ENCODE measurements at regions not wholly inside any gene's neighbourhood (a gene's known extent, or its start where the extent isn't known, plus 50 kb on each side); places are given as distances from the start of the nearest gene placed in this dataset.
"Not testable (repeated sequence)": the region's sequence is repeated elsewhere in the genome, so short reads cannot be mapped to it uniquely, and the experiment has no call there.

- H3K27ac ChIP-seq (ENCODE audit: low read length); H3K9ac ChIP-seq (ENCODE audit: low read length in 2 of 2); H3K36me3 ChIP-seq (ENCODE audit: control insufficient read depth in 2 of 2, insufficient read depth in 2 of 2, low read length in 2 of 2); H3K4me3 ChIP-seq (ENCODE audit: low read length in 2 of 2); H3K27me3 ChIP-seq (ENCODE audit: control insufficient read depth in 1 of 2, insufficient read depth in 2 of 2, low read length in 2 of 2); H3K4me1 ChIP-seq (ENCODE audit: control insufficient read depth, insufficient read depth, low read length): not testable (repeated sequence)
- H3K9me3 ChIP-seq (ENCODE audit: control insufficient read depth in 2 of 2, low read length in 2 of 2) = peaks cover 8 to 13% of the 10 kb centered on the region in 2 donors
Measured at GRCh38 chr18:72958195-72958594, 90.4 kb upstream of the NETO1 start.

- H3K4me3 ChIP-seq (ENCODE audit: low read length in 2 of 2) = no peak overlapping the region
- H3K27ac ChIP-seq (ENCODE audit: low read length) = no peak overlapping the region
- no peaks in the 10 kb centered on the region for H3K36me3 ChIP-seq (ENCODE audit: control insufficient read depth in 2 of 2, insufficient read depth in 2 of 2, low read length in 2 of 2)
- no peaks in the 10 kb centered on the region for H3K27me3 ChIP-seq (ENCODE audit: control insufficient read depth in 1 of 2, insufficient read depth in 2 of 2, low read length in 2 of 2)
- no peaks in the 10 kb centered on the region for H3K9me3 ChIP-seq (ENCODE audit: control insufficient read depth in 2 of 2, low read length in 2 of 2)
- no peaks in the 10 kb centered on the region for H3K4me1 ChIP-seq (ENCODE audit: control insufficient read depth, insufficient read depth, low read length)
- no peak overlapping the region for H3K9ac ChIP-seq (ENCODE audit: low read length in 2 of 2)
Measured at GRCh38 chr18:72948439-72948838, 80.7 kb upstream of the NETO1 start.

- H3K9ac ChIP-seq (ENCODE audit: low read length in 2 of 2) = no peak overlapping the region
- no peaks in the 10 kb centered on the region for H3K36me3 ChIP-seq (ENCODE audit: control insufficient read depth in 2 of 2, insufficient read depth in 2 of 2, low read length in 2 of 2)
- no peaks in the 10 kb centered on the region for H3K9me3 ChIP-seq (ENCODE audit: control insufficient read depth in 2 of 2, low read length in 2 of 2)
- H3K27ac ChIP-seq (ENCODE audit: low read length) = no peak overlapping the region
- no peak overlapping the region for H3K4me3 ChIP-seq (ENCODE audit: low read length in 2 of 2)
- no peaks in the 10 kb centered on the region for H3K4me1 ChIP-seq (ENCODE audit: control insufficient read depth, insufficient read depth, low read length)
- no peaks in the 10 kb centered on the region for H3K27me3 ChIP-seq (ENCODE audit: control insufficient read depth in 1 of 2, insufficient read depth in 2 of 2, low read length in 2 of 2)
Measured at GRCh38 chr18:72942766-72943165, 75.0 kb upstream of the NETO1 start.

- H3K9ac ChIP-seq (ENCODE audit: low read length in 2 of 2) = no peak overlapping the region
- H3K27ac ChIP-seq (ENCODE audit: low read length) = no peak overlapping the region
- no peaks in the 10 kb centered on the region for H3K4me1 ChIP-seq (ENCODE audit: control insufficient read depth, insufficient read depth, low read length)
- H3K4me3 ChIP-seq (ENCODE audit: low read length in 2 of 2) = no peak overlapping the region
- H3K36me3 ChIP-seq (ENCODE audit: control insufficient read depth in 2 of 2, insufficient read depth in 2 of 2, low read length in 2 of 2) = no peaks in the 10 kb centered on the region
- no peaks in the 10 kb centered on the region for H3K27me3 ChIP-seq (ENCODE audit: control insufficient read depth in 1 of 2, insufficient read depth in 2 of 2, low read length in 2 of 2)
- no peaks in the 10 kb centered on the region for H3K9me3 ChIP-seq (ENCODE audit: control insufficient read depth in 2 of 2, low read length in 2 of 2)
Measured at GRCh38 chr18:72940986-72941385, 73.2 kb upstream of the NETO1 start.

GRCh38 chr18:72940509-72940908 is 72.7 kb upstream of the NETO1 start:
- no peak overlapping the region for H3K27ac ChIP-seq (ENCODE audit: low read length)
- H3K4me3 ChIP-seq (ENCODE audit: low read length in 2 of 2) = no peak overlapping the region
- no peaks in the 10 kb centered on the region for H3K27me3 ChIP-seq (ENCODE audit: control insufficient read depth in 1 of 2, insufficient read depth in 2 of 2, low read length in 2 of 2)
- no peaks in the 10 kb centered on the region for H3K9me3 ChIP-seq (ENCODE audit: control insufficient read depth in 2 of 2, low read length in 2 of 2)
- H3K4me1 ChIP-seq (ENCODE audit: control insufficient read depth, insufficient read depth, low read length) = no peaks in the 10 kb centered on the region
- H3K36me3 ChIP-seq (ENCODE audit: control insufficient read depth in 2 of 2, insufficient read depth in 2 of 2, low read length in 2 of 2) = no peaks in the 10 kb centered on the region
- no peak overlapping the region for H3K9ac ChIP-seq (ENCODE audit: low read length in 2 of 2)

- no peaks in the 10 kb centered on the region for H3K36me3 ChIP-seq (ENCODE audit: control insufficient read depth in 2 of 2, insufficient read depth in 2 of 2, low read length in 2 of 2)
- H3K4me3 ChIP-seq (ENCODE audit: low read length in 2 of 2) = no peak overlapping the region
- H3K27ac ChIP-seq (ENCODE audit: low read length) = no peak overlapping the region
- no peak overlapping the region for H3K9ac ChIP-seq (ENCODE audit: low read length in 2 of 2)
- no peaks in the 10 kb centered on the region for H3K9me3 ChIP-seq (ENCODE audit: control insufficient read depth in 2 of 2, low read length in 2 of 2)
- H3K27me3 ChIP-seq (ENCODE audit: control insufficient read depth in 1 of 2, insufficient read depth in 2 of 2, low read length in 2 of 2) = no peaks in the 10 kb centered on the region
- H3K4me1 ChIP-seq (ENCODE audit: control insufficient read depth, insufficient read depth, low read length) = no peaks in the 10 kb centered on the region
Measured at GRCh38 chr18:72935744-72936143, 68.0 kb upstream of the NETO1 start.

- peaks cover 0 to 4% of the 10 kb centered on the region in 2 donors for H3K9me3 ChIP-seq (ENCODE audit: control insufficient read depth in 2 of 2, low read length in 2 of 2)
- no peaks in the 10 kb centered on the region for H3K4me1 ChIP-seq (ENCODE audit: control insufficient read depth, insufficient read depth, low read length)
- H3K27me3 ChIP-seq (ENCODE audit: control insufficient read depth in 1 of 2, insufficient read depth in 2 of 2, low read length in 2 of 2) = no peaks in the 10 kb centered on the region
- H3K27ac ChIP-seq (ENCODE audit: low read length) = no peak overlapping the region
- no peak overlapping the region for H3K4me3 ChIP-seq (ENCODE audit: low read length in 2 of 2)
- no peaks in the 10 kb centered on the region for H3K36me3 ChIP-seq (ENCODE audit: control insufficient read depth in 2 of 2, insufficient read depth in 2 of 2, low read length in 2 of 2)
- H3K9ac ChIP-seq (ENCODE audit: low read length in 2 of 2) = no peak overlapping the region
Measured at GRCh38 chr18:72922895-72923294, 55.1 kb upstream of the NETO1 start.
